ENCODE measurements at regions not wholly inside any gene's neighbourhood (a gene's known extent, or its start where the extent isn't known, plus 50 kb on each side); places are given as distances from the start of the nearest gene placed in this dataset.

DNA sequence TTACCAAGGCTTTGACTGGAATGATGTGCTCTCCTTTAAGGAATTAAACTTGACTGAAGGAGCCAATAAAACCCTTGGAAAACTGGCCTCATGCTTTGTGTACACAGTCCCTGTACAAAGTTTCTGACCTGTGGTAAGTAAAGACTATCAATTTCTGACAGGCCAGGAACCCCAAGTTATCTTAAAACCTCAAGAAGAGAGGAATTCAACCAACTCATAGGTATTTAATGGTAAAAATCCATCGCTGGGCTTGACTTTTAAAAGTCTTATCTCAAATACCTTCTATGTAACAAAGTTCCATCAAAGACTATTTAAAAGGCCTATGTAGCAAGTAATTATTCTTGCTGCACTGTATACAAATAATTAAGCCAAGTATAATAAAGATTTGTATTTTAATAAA lies 103.7 kb upstream of the TENT5D start:
- no peak for DNase-seq (ENCODE audit: low spot score)
- ChIA-PET POLR2A (ENCODE audit: low non-redundant PET) (no interaction called here), CTCF (no interaction called here)
- no peak overlapping the region for H3K27ac ChIP-seq
- no peak for TF ChIP-seq CTCF (conservative IDR thresholded peaks at IDR 0.05; ENCODE audit: low read depth)

DNA sequence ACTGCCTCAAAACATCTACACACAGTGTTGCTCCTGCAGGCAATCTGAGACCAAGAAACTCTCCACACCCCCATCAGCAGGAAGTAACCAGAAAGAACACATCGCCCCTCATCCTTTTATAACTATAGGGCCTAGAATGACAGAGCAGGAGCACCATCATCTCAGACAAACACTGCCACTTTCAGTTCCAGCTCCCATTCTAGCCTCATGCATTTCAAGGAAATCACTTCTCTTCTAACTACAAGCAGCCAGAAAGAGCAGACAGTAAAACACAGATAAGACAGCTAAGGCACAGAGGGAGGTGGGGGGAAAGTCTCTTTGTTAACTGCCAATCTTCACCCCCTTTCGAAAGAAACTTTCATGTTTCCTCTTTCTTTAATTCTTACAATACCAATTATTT lies 102.6 kb upstream of the TENT5D start:
- H3K27ac ChIP-seq = no peak overlapping the region
- no peak for DNase-seq (ENCODE audit: low spot score)
- CTCF ChIA-PET = no interaction called here
- POLR2A ChIA-PET (ENCODE audit: low non-redundant PET) = no interaction called here
- no peak for TF ChIP-seq CTCF (conservative IDR thresholded peaks at IDR 0.05; ENCODE audit: low read depth)

- no peak overlapping the region for H3K27ac ChIP-seq
- TF ChIP-seq CTCF (conservative IDR thresholded peaks at IDR 0.05; ENCODE audit: low read depth) = no peak
- ChIA-PET POLR2A (ENCODE audit: low non-redundant PET) (no interaction called here), CTCF (no interaction called here)
- no peak for DNase-seq (ENCODE audit: low spot score)
Measured at GRCh38 chrX:80331285-80331684, 89.0 kb upstream of the TENT5D start.

DNA sequence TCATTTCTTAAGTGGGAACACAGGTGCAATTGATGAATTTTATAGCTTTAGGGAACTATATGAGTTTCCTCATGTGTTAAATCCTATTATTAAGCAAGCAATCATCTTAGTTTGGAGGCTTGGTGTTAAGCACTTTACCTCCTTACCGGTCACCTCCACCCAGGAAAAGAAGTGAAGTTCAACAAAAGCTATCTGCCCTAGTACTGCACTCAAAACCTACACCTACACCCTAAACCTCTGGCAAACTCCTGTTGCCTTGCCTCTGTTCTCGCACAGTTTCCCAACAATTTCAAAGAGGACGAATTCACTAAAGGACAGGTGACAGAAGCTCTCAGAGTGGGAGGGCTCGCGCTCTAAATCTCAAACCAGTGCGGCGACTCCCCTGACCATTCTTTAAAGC lies 85.7 kb upstream of the TENT5D start:
- no peak for TF ChIP-seq CTCF (conservative IDR thresholded peaks at IDR 0.05; ENCODE audit: low read depth)
- ChIA-PET CTCF (no interaction called here), POLR2A (ENCODE audit: low non-redundant PET) (no interaction called here)
- no peak overlapping the region for H3K27ac ChIP-seq
- DNase-seq (ENCODE audit: low spot score) = no peak

GRCh38 chrX:80335062-80335830 lies 85.0 kb upstream of the TENT5D start:
- no peak for DNase-seq (ENCODE audit: low spot score)
- ChIA-PET POLR2A (ENCODE audit: low non-redundant PET) (no interaction called here), CTCF (no interaction called here)
- TF ChIP-seq CTCF (conservative IDR thresholded peaks at IDR 0.05; ENCODE audit: low read depth) = no peak
- H3K27ac ChIP-seq = no peak overlapping the region

- no peak for DNase-seq (ENCODE audit: low spot score)
- no peak for TF ChIP-seq CTCF (conservative IDR thresholded peaks at IDR 0.05; ENCODE audit: low read depth)
- ChIA-PET CTCF (no interaction called here), POLR2A (ENCODE audit: low non-redundant PET) (no interaction called here)
- H3K27ac ChIP-seq = no peak overlapping the region
Measured at GRCh38 chrX:80354966-80355465, 65.2 kb upstream of the TENT5D start.
